Posterior cingulate gyrus (tissue), 11 donors: ENCODE measurements at regions not wholly inside any gene's neighbourhood (a gene's known extent, or its start where the extent isn't known, plus 50 kb on each side); places are given as distances from the start of the nearest gene placed in this dataset.
"Not testable (repeated sequence)": the region's sequence is repeated elsewhere in the genome, so short reads cannot be mapped to it uniquely, and the experiment has no call there.

Source experiments
- DNase-seq, 10 donors: peaks; one replicate each; pipeline versions ENCODE4 v3.0.0 to v3.0.0-alpha.2; 2020 to 2021; ENCODE audit warnings: mixed read lengths in 3 of 10
- intact Hi-C: fragments of 100-400 bp; cut with DNase I; formaldehyde crosslinking; loops from one replicate; pipeline ENCODE4 v1.15.1; 2023

GRCh38 chr12:103011974-103012763 lies 54.7 kb downstream of the ASCL1 start:
- no peak for DNase-seq
- intact Hi-C loops: loop anchor here (2.0 kb wide), 1 partner anchor 55 kb away; the partner anchor contains the start of gene ASCL1

DNA sequence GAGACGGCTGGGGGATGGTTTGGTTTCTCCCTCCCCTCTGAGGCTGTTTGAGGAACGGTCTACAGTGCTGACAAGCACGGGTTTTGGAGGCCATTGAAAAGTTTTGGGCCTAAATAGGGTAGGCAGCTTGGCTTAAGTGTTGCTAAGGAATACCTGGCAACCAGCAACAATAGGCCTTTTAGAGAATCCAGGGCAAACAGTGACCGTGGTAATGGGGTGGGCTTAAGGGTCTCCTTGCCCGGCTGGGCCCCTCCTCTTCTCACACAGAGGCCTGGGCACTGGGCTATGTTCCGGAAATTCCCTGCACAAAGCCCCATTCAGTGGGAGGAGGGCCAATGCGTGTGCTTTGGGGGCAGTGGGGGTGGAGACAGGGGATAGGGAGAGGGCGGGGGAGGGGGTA lies 55.4 kb downstream of the ASCL1 start:
- intact Hi-C loops: loop anchor here (2.0 kb wide), 1 partner anchor 56 kb away; the partner anchor contains the start of gene ASCL1

GRCh38 chr12:103013741-103014300 lies 56.3 kb downstream of the ASCL1 start:
- intact Hi-C loops: loop anchor here (2.0 kb wide), 1 partner anchor 57 kb away; the partner anchor contains the start of gene ASCL1

More for the DNA sequence above, 55.4 kb downstream of the ASCL1 start:
- peak; percentile 17 to 82 (median 44) for DNase-seq

GRCh38 chr12:103016381-103016780 lies 58.9 kb downstream of the ASCL1 start:
- intact Hi-C loops: no loop called here
- DNase-seq: no peak

More at GRCh38 chr12:103013741-103014300, 56.3 kb downstream of the ASCL1 start:
- DNase-seq: peak in 7 of 10 donors; percentile 20 to 90 (median 45)

DNA sequence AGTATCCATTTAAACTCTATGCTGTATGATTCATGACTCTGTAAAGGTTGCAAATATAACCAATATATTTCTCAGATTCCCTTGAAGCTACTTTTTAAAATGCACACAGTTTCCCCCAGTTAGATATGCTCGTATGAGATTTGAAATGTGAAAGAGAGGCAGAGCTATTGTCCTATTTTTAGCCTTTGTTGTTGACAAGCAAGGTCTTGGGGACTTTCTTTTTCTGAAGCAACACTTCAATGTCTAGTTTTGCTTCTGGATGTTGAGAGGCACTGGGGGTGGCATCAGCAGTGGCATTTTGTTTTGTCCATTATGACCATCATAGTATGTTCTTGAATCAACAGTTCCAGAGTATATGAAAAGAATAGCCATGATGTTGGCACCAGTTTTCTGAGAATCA lies 63.4 kb downstream of the ASCL1 start:
- intact Hi-C loops: no loop called here
- no peak for DNase-seq

GRCh38 chr12:103021538-103022218 lies 64.2 kb downstream of the ASCL1 start:
- intact Hi-C loops: no loop called here
- DNase-seq: no peak

DNA sequence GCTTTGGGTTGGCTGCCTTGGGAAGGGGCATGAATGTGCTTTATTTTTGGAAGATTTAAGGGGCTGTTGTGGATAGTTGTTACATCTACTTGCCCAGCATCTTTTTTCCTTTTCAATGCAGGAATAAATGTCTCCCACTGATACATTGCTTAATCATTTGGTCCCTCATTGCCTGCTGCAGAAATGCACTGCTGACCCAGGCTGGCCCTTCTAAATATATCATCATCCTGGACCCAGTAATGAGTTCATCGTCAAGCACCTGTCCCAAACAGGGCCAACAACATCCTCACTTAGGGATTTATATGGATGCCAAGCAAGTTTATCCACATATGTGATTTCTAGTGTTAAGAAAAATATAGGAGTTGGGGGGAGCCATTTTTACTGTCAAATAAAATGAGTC lies 67.2 kb downstream of the ASCL1 start:
- no peak for DNase-seq
- intact Hi-C loops: no loop called here

- DNase-seq, intact Hi-C loops: not testable (repeated sequence)
Measured at GRCh38 chr12:103026643-103027042, 69.2 kb downstream of the ASCL1 start.

GRCh38 chr12:103028881-103029639 lies 71.6 kb downstream of the ASCL1 start:
- intact Hi-C loops: no loop called here
- no peak for DNase-seq

DNA sequence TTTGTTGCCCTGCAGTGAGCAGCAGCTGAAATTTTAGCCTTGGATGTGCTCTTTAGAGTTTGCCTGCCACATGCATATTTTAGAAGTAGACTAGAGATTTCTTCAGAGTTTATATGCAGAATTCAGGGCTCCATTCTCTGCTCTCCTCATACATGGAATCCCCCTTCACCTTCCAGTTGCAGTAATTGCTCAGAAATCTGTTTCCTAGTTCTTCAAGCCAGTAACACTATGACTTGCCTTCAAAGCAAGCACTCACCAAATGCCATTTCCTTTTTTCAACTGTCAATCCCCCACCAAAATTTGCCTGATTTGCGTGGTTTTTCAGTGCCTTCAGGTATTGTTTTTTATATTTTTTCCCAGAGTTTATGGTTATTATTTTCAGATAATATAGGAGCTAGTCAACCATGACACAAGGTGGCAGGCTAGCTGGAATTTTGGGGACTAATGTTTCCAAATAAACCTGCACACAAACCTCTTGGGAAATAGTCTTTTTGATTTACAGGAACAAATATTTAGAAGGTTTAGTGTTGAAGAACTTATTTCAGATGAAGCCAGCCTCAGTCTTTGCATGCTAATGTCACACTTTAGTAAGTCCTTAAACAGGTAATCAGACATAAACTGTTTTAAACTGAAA lies 79.2 kb downstream of the ASCL1 start:
- intact Hi-C loops: no loop called here
- DNase-seq: no peak

DNA sequence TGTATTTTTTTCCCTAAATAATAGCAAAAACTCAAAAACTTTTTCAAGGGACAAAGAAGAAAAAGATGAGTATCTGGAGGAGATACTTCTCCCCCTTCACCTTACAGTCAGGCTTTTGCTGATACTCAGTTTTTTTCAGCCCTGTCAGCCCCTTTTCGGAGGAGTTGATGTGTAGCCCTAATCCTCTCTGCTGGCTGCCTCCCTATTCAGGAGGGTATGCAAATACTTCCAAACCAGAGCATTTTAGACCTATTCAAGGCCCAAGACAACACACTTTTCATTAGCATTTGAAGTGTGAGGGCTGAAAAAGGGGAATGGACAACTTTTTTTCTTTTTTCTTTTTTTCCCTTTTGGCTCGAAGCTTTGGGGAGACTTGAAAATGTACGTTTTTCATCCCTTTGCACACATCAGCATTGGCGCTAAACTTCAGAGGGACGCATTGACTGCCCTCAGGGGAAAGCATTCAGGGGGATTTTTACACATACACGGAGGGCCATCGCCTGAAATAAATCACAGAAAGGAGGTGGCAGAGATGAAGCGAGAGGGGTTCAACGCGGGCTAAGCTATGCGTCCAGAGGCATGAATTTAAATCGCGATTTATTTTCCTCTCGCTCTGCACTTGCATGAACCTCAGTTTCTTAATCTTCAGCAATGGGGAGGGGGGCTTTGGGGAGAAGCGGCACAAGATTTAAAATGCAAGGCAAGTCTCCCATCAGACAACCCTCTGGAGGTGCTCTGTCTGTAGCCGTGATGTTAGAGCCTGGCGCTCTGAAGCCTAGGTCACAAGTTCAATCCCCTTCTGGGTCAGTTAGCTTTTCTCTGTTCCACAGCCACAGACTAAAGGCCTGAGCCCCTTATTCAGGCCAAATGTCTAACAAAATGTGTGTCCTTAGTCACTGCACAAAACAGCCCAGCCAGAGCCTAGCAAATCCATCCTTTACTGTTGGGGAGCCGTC lies 86.3 kb downstream of the ASCL1 start:
- intact Hi-C loops: no loop called here
- DNase-seq: no peak

GRCh38 chr12:103046154-103046553 lies 88.7 kb downstream of the ASCL1 start:
- intact Hi-C loops: no loop called here
- DNase-seq: no peak

DNA sequence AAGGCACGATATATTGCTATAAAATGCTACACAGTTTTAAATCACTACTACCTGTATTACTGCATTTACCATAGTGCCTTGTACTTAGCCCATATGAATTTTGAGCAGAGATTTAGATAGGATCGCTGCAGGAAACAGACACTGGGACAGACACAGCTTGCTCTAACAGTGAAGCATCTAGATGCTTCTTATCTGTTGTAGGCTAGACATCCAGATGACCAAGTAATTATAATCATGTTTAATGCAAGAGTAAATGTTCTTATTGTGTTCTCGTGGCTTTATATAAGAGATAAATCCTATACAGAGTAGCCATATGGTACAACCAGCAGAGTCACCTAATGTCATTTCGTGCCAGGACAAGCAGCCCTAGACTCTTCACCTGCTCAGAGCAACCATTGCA lies 92.8 kb downstream of the ASCL1 start:
- intact Hi-C loops: no loop called here
- DNase-seq: no peak

GRCh38 chr12:103053089-103053488 lies 95.6 kb downstream of the ASCL1 start:
- intact Hi-C loops: no loop called here
- no peak for DNase-seq

GRCh38 chr12:103073630-103074029 lies 116.2 kb downstream of the ASCL1 start:
- no peak for DNase-seq
- intact Hi-C loops: no loop called here

GRCh38 chr12:103075848-103076247 lies 118.4 kb downstream of the ASCL1 start:
- intact Hi-C loops: no loop called here
- no peak for DNase-seq

DNA sequence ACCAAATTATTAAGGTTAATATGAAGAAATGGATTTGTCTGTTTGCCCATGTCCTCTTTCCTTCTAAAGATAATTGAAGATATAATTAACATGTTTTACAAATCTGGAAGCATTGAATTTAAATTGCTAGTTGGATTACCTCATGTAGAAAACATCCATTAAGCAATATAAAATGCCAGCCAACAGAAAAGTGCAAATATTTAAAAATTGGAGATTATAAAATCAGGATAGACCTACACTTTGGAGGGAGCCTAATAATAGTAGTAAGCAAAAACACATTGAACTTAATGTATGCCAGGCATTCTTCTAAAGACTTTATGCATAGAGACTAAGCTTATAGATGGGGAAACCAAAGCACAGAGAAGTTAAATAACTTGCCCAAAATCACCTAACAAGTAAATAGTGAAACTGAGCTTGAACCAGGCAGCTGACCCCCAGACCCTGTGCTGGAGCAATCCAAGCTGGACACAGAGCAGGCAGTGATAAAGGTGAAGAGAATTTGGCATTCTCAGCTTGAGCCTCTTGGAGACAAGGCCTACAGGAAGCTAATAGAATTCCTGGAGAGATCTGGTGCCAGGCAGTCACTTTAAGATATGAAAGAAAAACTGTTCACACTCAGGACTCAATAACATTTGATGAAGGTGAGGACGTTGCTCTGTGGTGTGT lies 119.8 kb downstream of the ASCL1 start:
- DNase-seq: peak in 1 of 10 donors; percentile 35
- intact Hi-C loops: no loop called here

- intact Hi-C loops: loop anchor here (5.0 kb wide), 1 partner anchor 297 kb away; no protein-coding TSS in a partner anchor
- DNase-seq: no peak
Measured at GRCh38 chr12:103085541-103085940, 128.1 kb downstream of the ASCL1 start.
